ENCODE measurements at regions not wholly inside any gene's neighbourhood (a gene's known extent, or its start where the extent isn't known, plus 50 kb on each side); places are given as distances from the start of the nearest gene placed in this dataset.
"Not testable (repeated sequence)": the region's sequence is repeated elsewhere in the genome, so short reads cannot be mapped to it uniquely, and the experiment has no call there.

- not testable (repeated sequence) for DNase-seq (ENCODE audit: low read depth)
Observed at GRCh38 chr6:22215474-22215873, 81.4 kb downstream of the PRL start.

- no peak for DNase-seq (ENCODE audit: low read depth)
Observed at GRCh38 chr6:22218410-22218809, 78.4 kb downstream of the PRL start.

GRCh38 chr6:22219925-22220324, 76.9 kb downstream of the PRL start:
- no peak for DNase-seq (ENCODE audit: low read depth)

- DNase-seq (ENCODE audit: low read depth), result no peak
Observed at GRCh38 chr6:22221211-22221610, 75.6 kb downstream of the PRL start.

- DNase-seq (ENCODE audit: low read depth), result no peak
Observed at GRCh38 chr6:22221630-22222029, 75.2 kb downstream of the PRL start.

GRCh38 chr6:22222469-22222868, 74.4 kb downstream of the PRL start:
- no peak for DNase-seq (ENCODE audit: low read depth)

- no peak for DNase-seq (ENCODE audit: low read depth)
Observed at GRCh38 chr6:22227824-22228610, 68.8 kb downstream of the PRL start.

- no peak for DNase-seq (ENCODE audit: low read depth)
Observed at GRCh38 chr6:22231050-22231449, 65.8 kb downstream of the PRL start.

- no peak for DNase-seq (ENCODE audit: low read depth)
Observed at GRCh38 chr6:22231616-22232015, 65.2 kb downstream of the PRL start.

GRCh38 chr6:22236626-22237414, 60.0 kb downstream of the PRL start:
- DNase-seq (ENCODE audit: low read depth), result no peak
